Right ventricle myocardium superior (tissue), 1 donor: ENCODE measurements at regions not wholly inside any gene's neighbourhood (a gene's known extent, or its start where the extent isn't known, plus 50 kb on each side); places are given as distances from the start of the nearest gene placed in this dataset.

ENCODE experiments used
- ATAC-seq: fragments of 200-7000 bp; cut with Tn5 transposase; one replicate; pipeline ENCODE4 v1.9.1; 2020; ENCODE audit warnings: mild to moderate bottlenecking; ENCODE audit not compliant: poor library complexity
- DNase-seq: peaks from one replicate; pipeline ENCODE4 v3.0.0-alpha.2; 2020
- intact Hi-C: fragments of 100-400 bp; cut with DNase I; formaldehyde crosslinking; loops from one replicate; pipeline ENCODE4 v1.11.2; 2022
- donor health status: DM: no; HTN: yes; CAD: no; lungs with severe emphysema.

DNA sequence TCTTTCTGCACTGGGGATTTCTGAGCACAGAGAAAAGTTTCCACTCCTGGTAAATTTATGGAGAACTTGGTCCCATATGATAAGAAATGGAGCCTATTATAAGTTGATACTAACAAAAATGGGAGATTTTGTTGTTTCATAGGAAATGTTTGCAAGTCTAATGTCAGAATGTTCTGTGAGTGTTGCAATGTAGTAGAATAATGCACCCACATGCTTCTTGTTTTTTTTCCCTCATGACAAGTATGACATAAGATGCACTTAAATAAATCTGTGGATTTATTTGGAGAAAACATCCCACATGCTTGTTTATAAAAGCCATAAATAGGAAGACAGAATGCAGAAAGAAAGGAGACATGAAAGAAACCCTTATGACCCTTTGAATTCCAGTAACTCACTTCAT, 50.8 kb upstream of the KCNJ6 start:
- intact Hi-C loops: no loop called here
- ATAC-seq: no peak
- no peak for DNase-seq

DNA sequence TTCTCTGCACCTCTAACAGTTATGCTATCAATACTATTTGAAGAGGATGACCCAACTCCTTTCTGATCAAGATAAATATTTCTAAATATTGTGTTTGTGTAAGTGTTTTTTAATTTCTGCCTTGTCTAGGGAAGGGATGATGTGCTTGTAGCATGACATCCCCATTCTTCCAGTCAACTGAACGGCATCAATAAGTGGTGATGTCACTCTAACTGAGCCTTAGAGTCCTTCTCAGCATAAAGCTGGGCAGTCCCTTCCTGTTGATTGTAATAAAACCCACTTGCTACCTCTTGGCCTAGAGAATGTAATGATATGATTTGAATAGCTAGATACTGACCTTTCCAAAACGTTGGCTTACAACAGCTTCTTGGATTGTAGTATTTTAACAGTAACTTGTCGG, 52.5 kb upstream of the KCNJ6 start:
- DNase-seq (no peak), ATAC-seq (no peak)
- intact Hi-C loops: no loop called here

DNA sequence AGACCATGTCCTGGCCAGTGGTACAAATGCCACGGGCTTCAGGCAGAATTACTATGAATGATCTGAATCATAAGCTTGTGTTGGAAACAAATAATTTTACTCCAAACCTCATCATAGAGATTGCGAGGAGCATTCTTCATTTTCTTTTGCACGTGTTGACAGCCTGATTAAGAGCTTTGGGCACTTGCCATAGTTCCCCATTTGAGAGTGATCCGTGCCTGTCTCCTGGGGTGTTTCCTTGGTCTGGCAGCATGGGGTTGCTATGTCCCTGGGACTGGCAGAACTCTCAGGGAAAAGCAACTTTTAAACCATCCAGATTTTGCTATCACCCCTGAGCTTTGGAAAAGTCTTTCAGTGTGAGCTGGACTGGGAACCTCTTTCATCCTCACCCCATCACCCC, 54.3 kb upstream of the KCNJ6 start:
- intact Hi-C loops: no loop called here
- ATAC-seq (peak; percentile 64), DNase-seq (no peak)

DNA sequence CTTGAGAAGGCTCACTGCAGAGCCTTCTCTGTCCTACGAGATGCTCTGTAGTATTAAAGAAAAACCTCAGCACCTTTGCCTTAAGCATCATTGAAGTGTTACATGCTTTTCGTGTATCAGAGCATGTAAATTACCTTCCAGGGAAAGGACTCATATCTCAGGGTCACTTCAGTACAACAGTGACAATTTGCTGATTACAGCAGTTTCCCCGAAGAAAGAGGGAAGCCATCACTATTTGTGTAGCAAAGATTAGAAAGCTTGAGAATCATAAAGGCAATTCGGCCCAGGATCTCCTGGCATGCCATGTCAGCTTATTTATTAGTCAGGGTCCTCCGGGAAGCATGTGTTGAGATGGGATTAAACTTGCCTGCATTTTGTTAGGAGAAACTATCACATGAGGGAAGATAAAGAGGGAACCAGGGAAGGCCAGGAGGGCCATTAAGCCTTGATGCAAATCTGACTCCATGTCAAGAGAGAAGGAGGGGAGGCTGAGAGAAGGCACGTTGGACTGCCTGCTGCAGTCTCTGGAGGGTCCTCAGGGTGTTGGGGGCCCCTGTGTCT, 55.2 kb upstream of the KCNJ6 start:
- no peak for ATAC-seq
- no peak for DNase-seq
- intact Hi-C loops: no loop called here

GRCh38 chr21:37974081-37974480, 57.8 kb upstream of the KCNJ6 start:
- intact Hi-C loops: no loop called here

GRCh38 chr21:37982496-37983318, 66.5 kb upstream of the KCNJ6 start:
- DNase-seq (no peak), ATAC-seq (no peak)
- intact Hi-C loops: no loop called here

More at GRCh38 chr21:37974081-37974480, 57.8 kb upstream of the KCNJ6 start:
- DNase-seq (no peak), ATAC-seq (no peak)

GRCh38 chr21:37983336-37984095, 67.3 kb upstream of the KCNJ6 start:
- ATAC-seq (no peak), DNase-seq (no peak)
- intact Hi-C loops: no loop called here

DNA sequence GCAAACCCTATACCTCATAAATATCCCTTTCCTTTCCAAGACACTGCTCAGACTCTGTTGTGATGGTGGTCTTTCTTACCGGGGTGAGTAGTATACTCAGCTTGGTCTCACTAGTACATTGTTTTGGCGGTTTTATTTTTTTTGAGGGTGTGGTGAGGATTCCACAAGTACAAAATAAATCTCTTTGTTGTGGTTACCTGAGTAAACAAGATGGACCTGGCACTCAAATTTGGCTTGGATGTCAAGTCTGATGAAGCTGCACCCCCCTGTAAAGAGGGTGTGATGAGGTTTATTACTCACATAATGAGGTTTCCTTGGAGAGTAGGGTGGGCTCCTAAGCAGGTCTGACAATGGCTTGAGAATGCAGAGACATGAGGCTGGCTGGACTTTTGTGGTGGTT, 68.2 kb upstream of the KCNJ6 start:
- intact Hi-C loops: no loop called here
- DNase-seq (no peak), ATAC-seq (no peak)

DNA sequence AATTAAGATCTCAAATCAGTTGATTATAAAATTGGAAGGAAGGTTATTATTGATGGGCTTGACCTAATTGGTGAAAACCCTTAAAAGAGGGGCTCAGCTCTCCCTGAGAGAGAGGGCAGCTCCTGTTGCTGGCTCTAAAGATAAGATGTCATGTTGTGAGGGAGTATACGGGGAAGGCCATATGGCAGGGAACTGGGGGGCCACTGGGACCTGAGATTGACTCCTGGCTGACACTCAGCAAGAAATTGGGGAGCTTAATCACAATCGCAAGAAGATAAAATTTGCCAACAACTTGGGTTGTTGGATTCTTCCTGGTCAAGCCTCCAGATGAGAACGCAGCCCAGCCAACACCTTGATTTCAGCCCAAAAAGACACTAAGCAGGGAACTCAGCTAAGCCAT, 69.7 kb upstream of the KCNJ6 start:
- DNase-seq (no peak), ATAC-seq (no peak)
- intact Hi-C loops: no loop called here

GRCh38 chr21:37986751-37987399, 70.6 kb upstream of the KCNJ6 start:
- intact Hi-C loops: no loop called here
- DNase-seq: no peak

GRCh38 chr21:37987668-37988067, 71.4 kb upstream of the KCNJ6 start:
- intact Hi-C loops: no loop called here
- no peak for DNase-seq
- no peak for ATAC-seq

More at GRCh38 chr21:37986751-37987399, 70.6 kb upstream of the KCNJ6 start:
- no peak for ATAC-seq

- no peak for DNase-seq
- intact Hi-C loops: no loop called here
- no peak for ATAC-seq
Measured at GRCh38 chr21:37993071-37993470, 76.8 kb upstream of the KCNJ6 start.

GRCh38 chr21:37994211-37994610, 78.0 kb upstream of the KCNJ6 start:
- intact Hi-C loops: no loop called here
- DNase-seq (no peak), ATAC-seq (peak; percentile 52)

- ATAC-seq (no peak), DNase-seq (no peak)
- intact Hi-C loops: no loop called here
Measured at GRCh38 chr21:38012672-38013071, 96.4 kb upstream of the KCNJ6 start.

DNA sequence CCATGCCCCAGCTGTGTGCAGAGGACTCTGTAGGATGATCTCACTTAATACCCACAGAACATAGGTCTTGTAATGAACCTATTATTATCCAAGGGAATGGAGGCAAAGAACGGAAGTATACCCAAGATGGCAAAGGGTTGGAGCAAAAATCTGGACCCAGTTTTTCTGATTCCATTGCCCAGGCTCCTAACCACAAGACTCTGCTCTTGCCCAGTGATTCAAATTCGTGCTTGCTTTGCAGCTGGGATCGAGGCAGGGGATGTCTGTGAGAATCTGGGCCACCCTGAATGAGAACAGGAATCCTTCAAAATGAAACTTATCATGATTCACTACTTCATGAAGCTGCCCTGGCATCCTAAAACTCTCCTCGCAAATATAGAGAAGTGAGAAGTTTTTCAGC, 97.5 kb upstream of the KCNJ6 start:
- intact Hi-C loops: no loop called here
- ATAC-seq (no peak), DNase-seq (no peak)

DNA sequence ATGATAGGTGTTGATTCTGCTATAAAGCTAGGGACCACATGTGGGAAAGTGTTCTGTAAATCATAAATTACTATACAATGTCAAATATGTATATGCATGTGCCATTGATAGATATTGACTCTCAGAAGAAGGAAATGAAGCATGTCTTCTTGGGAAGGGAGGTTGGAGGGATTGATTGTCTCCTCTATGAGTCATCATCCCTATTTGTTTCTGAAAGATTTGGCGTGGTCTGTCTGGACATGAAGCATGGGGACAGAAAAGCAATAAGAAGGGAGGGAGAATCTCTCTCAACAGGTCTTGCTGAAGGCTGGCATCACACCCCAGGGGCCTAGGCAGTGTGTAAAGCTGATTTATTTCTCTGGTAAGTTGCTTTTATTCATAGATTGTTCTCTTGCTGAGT, 98.0 kb upstream of the KCNJ6 start:
- ATAC-seq (no peak), DNase-seq (no peak)
- intact Hi-C loops: no loop called here

DNA sequence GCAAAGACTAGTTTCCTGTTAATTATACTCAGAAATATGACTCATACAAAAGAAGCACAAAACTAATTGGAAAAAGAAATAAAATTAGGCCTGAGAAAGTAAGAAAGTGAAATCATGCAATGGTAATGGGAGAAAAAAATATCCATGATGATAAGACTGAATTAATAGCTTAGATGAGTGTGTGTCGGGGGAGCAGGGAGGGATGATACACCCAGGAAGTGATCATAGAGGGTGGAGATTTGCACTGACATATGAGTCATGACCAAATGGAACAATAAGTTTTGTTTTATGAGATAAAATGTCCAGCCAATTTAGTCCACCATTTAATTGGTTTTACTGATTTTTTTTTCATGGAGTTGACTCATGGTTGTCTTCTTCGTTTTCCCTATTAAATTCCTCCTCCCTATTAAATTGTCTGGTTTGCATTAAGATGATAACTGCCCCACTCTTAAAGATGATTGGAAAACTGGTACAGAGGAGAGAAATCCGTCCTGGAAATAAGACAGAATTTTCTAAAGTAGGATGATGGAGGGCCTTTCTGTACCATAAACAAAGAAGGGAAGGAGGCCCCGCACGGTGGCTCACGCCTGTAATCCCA, 111.7 kb upstream of the KCNJ6 start:
- DNase-seq: no peak
- intact Hi-C loops: no loop called here
- no peak for ATAC-seq

GRCh38 chr21:38032082-38032801, 116.0 kb upstream of the KCNJ6 start:
- no peak for ATAC-seq

More at GRCh38 chr21:38032082-38032801, 116.0 kb upstream of the KCNJ6 start:
- intact Hi-C loops: no loop called here
- DNase-seq: no peak
